ENCODE measurements at regions not wholly inside any gene's neighbourhood (a gene's known extent, or its start where the extent isn't known, plus 50 kb on each side); places are given as distances from the start of the nearest gene placed in this dataset.

GRCh38 chr3:23644099-23644498 is 161.7 kb upstream of the UBE2E1 start:
- no peak for DNase-seq (ENCODE audit: low read depth in 2 of 2)

GRCh38 chr3:23644676-23645075 is 161.1 kb upstream of the UBE2E1 start:
- no peak for DNase-seq (ENCODE audit: low read depth in 2 of 2)

- no peak for DNase-seq (ENCODE audit: low read depth in 2 of 2)
These were observed 160.1 kb upstream of the UBE2E1 start for GRCh38 chr3:23645533-23646183.

- DNase-seq (ENCODE audit: low read depth in 2 of 2), result no peak
These were observed 159.4 kb upstream of the UBE2E1 start for GRCh38 chr3:23646184-23646920.

- no peak for DNase-seq (ENCODE audit: low read depth in 2 of 2)
These were observed 158.0 kb upstream of the UBE2E1 start for GRCh38 chr3:23647706-23648258.

GRCh38 chr3:23648326-23648995 is 157.3 kb upstream of the UBE2E1 start:
- no peak for DNase-seq (ENCODE audit: low read depth in 2 of 2)

- no peak for DNase-seq (ENCODE audit: low read depth in 2 of 2)
These were observed 156.8 kb upstream of the UBE2E1 start for GRCh38 chr3:23648996-23649395.

- DNase-seq (ENCODE audit: low read depth in 2 of 2), result no peak
These were observed 156.3 kb upstream of the UBE2E1 start for GRCh38 chr3:23649448-23649847.

- no peak for DNase-seq (ENCODE audit: low read depth in 2 of 2)
These were observed 155.2 kb upstream of the UBE2E1 start for GRCh38 chr3:23650371-23651140.

- DNase-seq (ENCODE audit: low read depth in 2 of 2), result no peak
These were observed 151.9 kb upstream of the UBE2E1 start for GRCh38 chr3:23653647-23654525.

GRCh38 chr3:23654571-23654970 is 151.2 kb upstream of the UBE2E1 start:
- DNase-seq (ENCODE audit: low read depth in 2 of 2), result no peak

GRCh38 chr3:23655749-23656148 is 150.0 kb upstream of the UBE2E1 start:
- DNase-seq (ENCODE audit: low read depth in 2 of 2), result no peak

- no peak for DNase-seq (ENCODE audit: low read depth in 2 of 2)
These were observed 149.6 kb upstream of the UBE2E1 start for GRCh38 chr3:23656199-23656598.

GRCh38 chr3:23656821-23657220 is 148.9 kb upstream of the UBE2E1 start:
- no peak for DNase-seq (ENCODE audit: low read depth in 2 of 2)

GRCh38 chr3:23657647-23658046 is 148.1 kb upstream of the UBE2E1 start:
- DNase-seq (ENCODE audit: low read depth in 2 of 2), result no peak

- no peak for DNase-seq (ENCODE audit: low read depth in 2 of 2)
These were observed 146.5 kb upstream of the UBE2E1 start for GRCh38 chr3:23659274-23659673.

GRCh38 chr3:23659840-23660430 is 145.8 kb upstream of the UBE2E1 start:
- no peak for DNase-seq (ENCODE audit: low read depth in 2 of 2)

- DNase-seq (ENCODE audit: low read depth in 2 of 2), result no peak
These were observed 143.6 kb upstream of the UBE2E1 start for GRCh38 chr3:23662079-23662617.

GRCh38 chr3:23663246-23663645 is 142.5 kb upstream of the UBE2E1 start:
- DNase-seq (ENCODE audit: low read depth in 2 of 2), result no peak

GRCh38 chr3:23663661-23664186 is 142.0 kb upstream of the UBE2E1 start:
- no peak for DNase-seq (ENCODE audit: low read depth in 2 of 2)
